Neural progenitor cell (in vitro differentiated cells): ENCODE measurements at regions not wholly inside any gene's neighbourhood (a gene's known extent, or its start where the extent isn't known, plus 50 kb on each side); places are given as distances from the start of the nearest gene placed in this dataset.
"Not testable (repeated sequence)": the region's sequence is repeated elsewhere in the genome, so short reads cannot be mapped to it uniquely, and the experiment has no call there.

Source experiments
- EZH2 ChIP-seq: fragments of 200-600 bp; sonication (generic); IDR thresholded peaks from 2 replicates; pipeline ENCODE4 v1.6.1; 2017; ENCODE audit warnings: antibody characterized with exemption, mild to moderate bottlenecking, moderate library complexity
- EZH2phosphoT487 ChIP-seq: fragments of 200-600 bp; sonication (generic); IDR thresholded peaks from 2 replicates; pipeline ENCODE4 v1.6.1; 2017; ENCODE audit warnings: antibody characterized with exemption
- TF ChIP-seq, protein P1 (sequence below): fragments of 200-600 bp; sonication (generic); IDR thresholded peaks from 2 replicates; pipeline ENCODE4 v1.5.1; 2017; ENCODE audit warnings: antibody characterized with exemption, mild to moderate bottlenecking

- TF ChIP-seq, protein P1, sequence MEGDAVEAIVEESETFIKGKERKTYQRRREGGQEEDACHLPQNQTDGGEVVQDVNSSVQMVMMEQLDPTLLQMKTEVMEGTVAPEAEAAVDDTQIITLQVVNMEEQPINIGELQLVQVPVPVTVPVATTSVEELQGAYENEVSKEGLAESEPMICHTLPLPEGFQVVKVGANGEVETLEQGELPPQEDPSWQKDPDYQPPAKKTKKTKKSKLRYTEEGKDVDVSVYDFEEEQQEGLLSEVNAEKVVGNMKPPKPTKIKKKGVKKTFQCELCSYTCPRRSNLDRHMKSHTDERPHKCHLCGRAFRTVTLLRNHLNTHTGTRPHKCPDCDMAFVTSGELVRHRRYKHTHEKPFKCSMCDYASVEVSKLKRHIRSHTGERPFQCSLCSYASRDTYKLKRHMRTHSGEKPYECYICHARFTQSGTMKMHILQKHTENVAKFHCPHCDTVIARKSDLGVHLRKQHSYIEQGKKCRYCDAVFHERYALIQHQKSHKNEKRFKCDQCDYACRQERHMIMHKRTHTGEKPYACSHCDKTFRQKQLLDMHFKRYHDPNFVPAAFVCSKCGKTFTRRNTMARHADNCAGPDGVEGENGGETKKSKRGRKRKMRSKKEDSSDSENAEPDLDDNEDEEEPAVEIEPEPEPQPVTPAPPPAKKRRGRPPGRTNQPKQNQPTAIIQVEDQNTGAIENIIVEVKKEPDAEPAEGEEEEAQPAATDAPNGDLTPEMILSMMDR, result not testable (repeated sequence)
- TF ChIP-seq EZH2, EZH2phosphoT487: not testable (repeated sequence)
These were observed 1205.6 kb downstream of the DIAPH3 start for GRCh38 chr13:58958097-58958496.
